GM18505 (cell line): ENCODE measurements at regions not wholly inside any gene's neighbourhood (a gene's known extent, or its start where the extent isn't known, plus 50 kb on each side); places are given as distances from the start of the nearest gene placed in this dataset.

Experiments used
- ATAC-seq: cut with Tn5 transposase; IDR thresholded peaks from one replicate; pipeline ENCODE4 v1.9.1; 2021; ENCODE audit not compliant: unreplicated experiment
- POLR2A ChIP-seq: IDR thresholded peaks from 4 replicates; pipeline ENCODE4 v1.6.1; 2011; ENCODE audit warnings: borderline replicate concordance; ENCODE audit not compliant: insufficient read depth, insufficient read length; ENCODE audit errors: extremely low read depth

DNA sequence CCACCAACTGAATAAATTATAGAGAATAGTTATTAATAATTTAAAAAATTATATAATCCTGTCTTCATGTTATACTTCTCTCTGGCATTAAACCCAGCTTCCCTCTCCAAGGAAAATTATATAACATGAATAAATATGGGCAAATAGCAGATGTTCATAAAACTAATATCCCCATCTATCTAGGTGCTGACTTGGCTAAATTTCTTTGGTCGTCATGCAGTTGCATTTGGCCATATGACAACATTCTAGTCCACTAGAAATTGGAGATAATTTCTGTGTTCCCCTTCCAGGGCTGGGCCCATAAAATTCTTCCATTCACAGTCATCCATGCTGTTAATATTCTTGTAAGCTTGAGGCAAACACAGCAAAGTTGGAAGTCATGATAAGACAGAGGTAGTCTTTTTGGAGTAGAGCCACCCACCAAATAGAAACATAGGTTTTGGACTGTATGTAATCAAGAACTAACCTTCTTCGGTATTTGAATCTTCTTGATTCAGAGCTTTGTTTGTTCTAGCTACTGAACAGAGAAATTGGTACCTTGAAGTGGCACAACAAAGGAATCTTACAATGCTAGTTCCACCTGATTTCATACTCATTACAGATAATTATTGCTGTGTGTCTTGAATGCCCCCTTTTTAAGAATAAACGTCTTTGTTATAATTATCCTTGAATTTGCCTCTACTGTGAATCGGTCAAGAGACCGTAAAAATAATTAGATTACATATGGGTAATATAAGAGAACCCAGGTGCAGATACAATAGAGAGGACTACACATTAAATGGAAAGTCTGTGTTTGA, 678.5 kb upstream of the PCDH20 start:
- no peak for TF ChIP-seq POLR2A
- ATAC-seq = no peak

DNA sequence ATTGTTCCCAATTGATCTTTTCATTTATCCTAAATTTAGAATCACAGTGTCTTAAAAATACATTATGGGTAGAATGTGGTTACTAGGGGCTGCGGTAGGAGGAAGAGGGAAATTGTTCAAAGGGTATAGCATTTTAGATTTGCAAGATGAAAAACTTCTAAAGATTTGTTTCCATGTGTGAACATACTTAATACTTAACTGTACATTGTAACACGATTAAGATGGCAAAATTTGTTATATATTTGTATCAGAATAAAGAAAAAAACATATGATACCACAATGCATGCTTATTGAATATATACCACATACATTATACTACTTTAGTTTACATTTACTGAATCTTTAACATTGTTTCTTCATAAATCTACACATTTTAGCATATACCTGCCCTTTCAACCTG, 677.3 kb upstream of the PCDH20 start:
- no peak for ATAC-seq
- no peak for TF ChIP-seq POLR2A

DNA sequence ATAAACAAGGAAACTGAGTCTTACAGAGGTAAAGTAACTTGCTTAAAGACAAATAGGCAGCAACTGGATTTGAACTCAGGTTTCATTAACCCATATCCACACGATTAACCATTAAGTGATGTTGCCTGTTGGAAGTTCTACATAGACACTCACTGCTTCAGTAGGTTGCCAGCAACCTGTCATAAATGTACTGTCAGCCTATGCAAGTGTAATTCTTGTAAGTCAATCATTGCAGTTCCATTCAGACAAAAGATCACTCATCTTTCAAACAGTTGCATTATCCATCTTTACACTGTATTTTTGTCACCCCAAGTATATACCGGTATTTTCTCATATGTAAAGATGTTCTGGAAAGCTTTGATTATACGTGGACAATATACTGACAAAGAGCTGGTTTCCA, 676.9 kb upstream of the PCDH20 start:
- ATAC-seq = no peak
- no peak for TF ChIP-seq POLR2A

DNA sequence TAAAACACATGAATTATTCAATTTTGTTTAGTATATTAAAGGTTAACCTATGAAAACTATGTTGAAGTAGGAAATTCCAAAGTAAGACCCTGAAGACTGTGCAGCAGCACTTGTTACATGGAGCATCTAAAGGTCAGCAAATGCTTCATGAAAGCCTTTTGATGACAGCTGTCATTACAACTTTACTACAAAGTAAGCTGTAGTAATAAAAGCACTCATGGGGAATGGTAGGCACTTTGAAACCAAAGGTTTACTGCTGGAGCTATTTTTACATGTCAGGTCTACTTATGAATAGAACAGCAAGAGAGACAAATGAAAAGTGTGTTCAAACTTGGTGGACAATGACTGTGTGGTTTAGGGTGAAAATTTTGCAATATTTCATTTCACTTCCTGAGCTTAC, 672.5 kb upstream of the PCDH20 start:
- TF ChIP-seq POLR2A = no peak
- ATAC-seq = no peak

DNA sequence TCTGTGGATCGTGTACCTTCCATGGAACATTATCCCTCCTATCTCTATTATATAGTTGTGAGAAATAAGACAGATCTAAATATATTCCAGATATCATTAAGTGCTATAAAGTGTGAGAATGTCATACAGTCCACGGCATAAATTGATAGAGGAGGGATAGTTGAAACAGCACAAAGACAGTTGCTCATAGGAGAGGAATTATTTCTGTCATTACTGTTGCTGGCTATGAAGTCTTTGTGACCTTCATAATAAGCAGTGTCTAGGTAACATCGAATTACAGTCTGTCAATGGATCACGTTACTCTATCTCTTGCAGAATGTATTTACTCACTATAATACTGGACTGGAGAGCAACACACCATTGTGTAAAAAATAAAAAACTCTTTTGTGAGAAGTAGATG, 671.5 kb upstream of the PCDH20 start:
- no peak for TF ChIP-seq POLR2A
- ATAC-seq = no peak

DNA sequence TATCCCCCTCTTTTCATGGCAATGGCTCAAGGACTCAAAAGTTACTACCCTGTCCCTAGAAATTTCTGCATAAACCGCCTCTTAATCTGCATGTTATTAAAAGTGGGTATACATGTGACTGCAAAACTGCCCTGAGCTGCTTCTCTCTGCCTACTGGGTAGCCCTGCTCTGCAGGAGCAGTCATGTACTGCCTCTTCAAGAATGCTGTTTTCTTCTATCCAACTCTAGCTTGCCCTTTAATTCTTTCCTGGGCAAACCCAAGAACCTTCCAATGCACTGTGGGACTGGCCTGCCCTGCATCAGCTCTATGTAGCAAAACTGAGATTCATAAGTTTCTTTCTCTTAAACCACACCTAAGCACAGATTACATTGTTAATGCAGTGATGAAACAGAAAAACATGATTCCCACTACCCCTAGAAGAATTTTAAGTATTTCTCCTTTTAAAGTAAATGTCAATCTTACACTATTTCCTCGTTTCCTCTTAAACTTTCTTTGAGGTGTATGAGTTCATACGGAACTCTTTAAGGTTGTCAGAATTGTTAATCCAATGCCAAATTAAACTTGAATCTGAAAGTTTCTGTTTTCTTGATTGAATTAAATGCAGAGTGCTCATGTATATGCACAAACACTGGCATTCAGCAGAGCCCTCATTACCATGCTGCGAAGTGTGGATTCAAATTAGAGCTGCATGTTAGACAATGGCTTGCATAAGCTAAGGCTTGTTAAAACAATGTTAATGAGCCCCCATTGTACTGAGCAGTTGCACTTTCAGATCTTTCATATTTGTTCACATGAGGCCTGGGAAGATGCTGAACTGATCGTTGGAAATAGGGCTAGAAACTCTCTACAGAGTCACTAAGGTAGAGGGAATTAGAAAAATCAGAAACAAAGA, 669.9 kb upstream of the PCDH20 start:
- ATAC-seq = no peak
- TF ChIP-seq POLR2A = no peak

DNA sequence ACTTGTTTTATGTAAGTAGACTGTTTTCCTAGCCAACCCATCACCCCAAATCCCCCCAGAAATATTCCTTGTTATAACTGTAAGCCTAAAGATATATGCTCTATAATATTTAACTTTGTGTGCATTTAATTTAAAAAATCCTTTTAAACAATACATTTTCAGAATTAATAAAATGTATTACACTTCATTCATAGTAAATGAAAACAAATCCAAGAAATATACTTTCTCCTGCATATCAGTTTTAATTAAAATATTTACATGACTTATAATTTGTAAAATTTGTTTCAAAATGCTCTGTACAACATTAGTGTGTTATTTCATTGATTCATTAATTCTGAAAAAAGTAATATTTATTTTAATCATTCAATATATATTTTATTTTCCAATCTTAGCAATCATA, 669.1 kb upstream of the PCDH20 start:
- no peak for ATAC-seq

DNA sequence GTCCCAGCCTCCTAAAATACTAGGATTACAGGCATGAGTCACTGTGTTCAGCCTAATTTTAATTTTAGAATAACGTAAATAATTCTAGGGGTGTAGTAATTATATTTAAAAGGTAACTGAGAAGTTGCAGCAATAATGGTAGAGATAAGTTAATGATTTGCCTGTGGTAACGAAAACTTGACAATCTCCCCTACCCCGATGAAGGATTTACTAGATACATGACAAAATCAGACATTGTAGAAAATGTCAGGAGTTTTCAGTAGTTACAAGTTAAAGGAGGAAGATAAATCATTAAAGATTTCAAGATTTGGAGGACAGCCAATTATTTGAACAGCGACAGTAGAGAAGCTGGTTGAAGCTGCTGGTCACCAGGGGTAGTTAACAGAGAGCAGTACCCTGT, 652.2 kb upstream of the PCDH20 start:
- ATAC-seq = no peak
- no peak for TF ChIP-seq POLR2A

More for the DNA sequence above, 669.1 kb upstream of the PCDH20 start:
- TF ChIP-seq POLR2A = no peak

DNA sequence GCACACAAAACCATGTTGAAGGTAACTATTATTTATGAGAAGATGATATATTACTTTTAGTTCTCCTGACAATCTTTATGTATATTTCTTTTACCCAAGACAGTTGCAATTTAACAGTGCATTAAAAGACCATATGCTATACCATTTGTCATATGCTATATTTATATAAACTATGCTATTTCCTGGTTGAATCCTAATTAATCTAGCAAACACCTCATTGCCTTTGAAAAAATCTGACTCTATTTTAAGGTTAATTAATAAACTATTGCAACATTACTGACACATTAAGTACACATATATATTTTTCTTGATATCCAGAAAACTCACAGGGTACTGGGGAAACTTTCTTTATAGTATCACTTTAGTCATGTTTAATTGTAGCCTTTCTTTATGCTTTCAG, 649.4 kb upstream of the PCDH20 start:
- no peak for TF ChIP-seq POLR2A

DNA sequence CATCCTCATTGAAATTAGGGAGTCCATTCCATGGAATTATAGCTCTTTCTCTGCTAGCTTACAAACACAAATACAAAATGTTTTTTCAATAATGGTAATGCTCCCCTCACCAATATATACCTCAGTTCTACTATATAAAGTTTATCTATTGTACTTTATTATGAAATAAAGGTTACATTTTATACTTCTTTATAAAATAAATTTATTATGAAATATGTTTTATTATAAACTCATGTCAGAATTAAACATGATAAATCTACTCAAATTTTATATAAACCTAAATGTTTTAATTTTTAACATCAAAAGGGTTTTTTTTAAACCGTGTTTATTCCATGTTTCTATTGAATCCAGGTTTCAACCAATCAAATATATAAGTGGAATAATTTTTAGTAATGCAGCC, 646.1 kb upstream of the PCDH20 start:
- TF ChIP-seq POLR2A = no peak
- no peak for ATAC-seq

More for the DNA sequence above, 649.4 kb upstream of the PCDH20 start:
- no peak for ATAC-seq

DNA sequence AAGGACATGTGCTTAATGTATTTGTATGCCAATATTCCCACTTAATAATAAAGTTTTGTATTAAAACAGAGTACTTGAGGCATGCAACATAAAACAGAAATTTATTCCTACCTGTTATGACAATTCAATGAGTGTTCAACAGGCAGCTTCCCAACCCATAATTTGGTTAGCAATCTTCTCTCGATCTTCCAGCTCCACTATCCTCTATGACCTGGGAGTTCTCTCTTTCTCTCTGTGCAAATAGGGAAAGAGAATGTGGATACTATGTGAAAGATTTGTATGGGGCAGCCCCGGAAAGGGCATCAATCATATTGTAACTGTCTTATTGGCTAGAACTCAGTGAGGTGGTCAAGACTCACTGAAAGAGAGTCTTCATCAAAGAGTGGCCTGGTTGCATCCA, 644.9 kb upstream of the PCDH20 start:
- TF ChIP-seq POLR2A = no peak
- no peak for ATAC-seq

DNA sequence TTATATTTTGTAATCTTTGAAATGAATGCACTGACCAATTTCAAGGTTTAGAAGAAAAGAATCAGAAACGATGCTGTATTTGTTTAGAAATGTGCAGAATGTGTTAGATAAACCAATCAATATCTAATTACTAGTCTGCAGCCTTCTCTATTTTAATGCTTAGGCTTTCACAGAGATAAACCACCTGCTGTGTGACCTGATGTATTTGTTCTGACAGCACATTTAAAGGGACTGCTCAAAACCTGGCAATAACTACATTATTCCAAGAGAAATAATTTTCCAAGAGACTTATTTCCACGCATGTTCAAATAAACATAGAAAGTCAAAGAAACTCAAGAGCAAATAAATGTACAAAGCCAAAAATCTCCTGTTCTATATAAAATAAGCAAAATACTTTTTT, 641.6 kb upstream of the PCDH20 start:
- no peak for ATAC-seq
- no peak for TF ChIP-seq POLR2A

DNA sequence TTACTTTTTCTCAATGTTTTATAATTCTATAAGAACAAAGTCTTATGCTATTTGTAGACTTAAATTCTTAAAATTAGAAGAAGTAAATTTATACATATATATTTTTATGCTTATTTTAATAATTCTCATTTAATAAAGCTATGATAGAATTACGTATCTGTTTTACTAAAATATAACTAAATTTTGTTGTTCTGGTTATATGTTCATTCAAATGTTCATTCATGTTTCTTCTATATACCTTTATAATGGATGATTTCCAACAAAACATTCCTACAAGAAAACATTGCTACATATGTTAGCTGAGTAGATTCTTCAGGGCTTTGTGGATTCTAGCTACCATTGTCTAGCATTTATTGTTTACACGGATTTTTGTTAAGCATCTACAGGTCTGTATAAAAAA, 634.3 kb upstream of the PCDH20 start:
- ATAC-seq = no peak
- TF ChIP-seq POLR2A = no peak

DNA sequence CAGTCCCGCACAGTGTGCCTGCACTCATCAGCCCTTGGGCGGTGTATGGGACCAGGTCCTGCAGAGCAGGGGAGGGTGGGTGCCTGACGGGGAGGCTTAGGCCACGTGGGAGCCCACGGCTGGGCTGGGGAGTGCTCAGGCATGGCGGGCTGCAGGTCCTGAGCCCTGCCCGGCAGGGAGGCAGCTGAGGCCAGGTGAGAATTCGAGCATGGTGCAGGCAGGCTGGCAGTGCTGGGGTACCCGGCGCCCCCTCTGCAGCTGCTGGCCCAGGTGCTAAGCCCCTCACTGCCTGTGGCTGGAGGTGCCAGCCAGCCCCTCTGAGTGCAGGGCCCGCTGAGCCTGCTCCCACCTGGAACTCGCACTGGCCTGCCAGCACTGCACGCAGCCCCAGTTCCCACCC, 630.9 kb upstream of the PCDH20 start:
- no peak for ATAC-seq
- no peak for TF ChIP-seq POLR2A
